GM23338 (cell line): ENCODE measurements at regions not wholly inside any gene's neighbourhood (a gene's known extent, or its start where the extent isn't known, plus 50 kb on each side); places are given as distances from the start of the nearest gene placed in this dataset.

Experiments
- ATAC-seq: fragments of 200-7000 bp; cut with Tn5 transposase; 3 replicates; pipeline ENCODE4 v1.9.1; 2020
- DNase-seq: peaks from one replicate; pipeline ENCODE4 v3.0.0-alpha.2; 2015; ENCODE audit warnings: low spot score
- H2AFZ ChIP-seq: fragments of 200-600 bp; sonication (generic); 2 replicates; pipeline ENCODE4 v1.8.0; 2016; ENCODE audit warnings: antibody characterized with exemption, mild to moderate bottlenecking, moderate library complexity
- H3F3A ChIP-seq: fragments of 200-600 bp; sonication (generic); replicated peaks from 2 replicates; pipeline ENCODE4 v1.8.0; 2017; ENCODE audit warnings: antibody characterized with exemption, mixed run types, low read depth
- H3K27ac ChIP-seq: fragments of 200-600 bp; sonication (generic); 2 replicates; pipeline ENCODE4 v1.6.1; 2016; ENCODE audit warnings: low read depth
- H3K27me3 ChIP-seq: fragments of 200-600 bp; sonication (generic); 2 replicates; pipeline ENCODE4 v1.8.0; 2016; ENCODE audit warnings: mild to moderate bottlenecking, mixed run types, moderate library complexity; ENCODE audit not compliant: insufficient read depth
- H3K36me3 ChIP-seq: fragments of 200-600 bp; sonication (generic); 2 replicates; pipeline ENCODE4 v1.8.0; 2016; ENCODE audit warnings: mild to moderate bottlenecking; ENCODE audit not compliant: insufficient read depth
- H3K4me1 ChIP-seq: fragments of 200-600 bp; sonication (generic); 2 replicates; pipeline ENCODE4 v1.8.0; 2016; ENCODE audit warnings: mild to moderate bottlenecking, moderate library complexity; ENCODE audit not compliant: insufficient read depth
- H3K4me2 ChIP-seq: fragments of 200-600 bp; sonication (generic); 2 replicates; pipeline ENCODE4 v1.7.1; 2017; ENCODE audit warnings: mixed run types
- H3K4me3 ChIP-seq: fragments of 200-600 bp; sonication (generic); 2 replicates; pipeline ENCODE4 v1.6.1; 2016; ENCODE audit warnings: mixed run types
- H3K79me2 ChIP-seq: fragments of 200-600 bp; sonication (generic); replicated peaks from 2 replicates; pipeline ENCODE4 v1.8.0; 2017; ENCODE audit warnings: mild to moderate bottlenecking; ENCODE audit not compliant: insufficient read depth
- H3K9me2 ChIP-seq: fragments of 200-600 bp; sonication (generic); 2 replicates; pipeline ENCODE4 v1.8.0; 2017; ENCODE audit not compliant: insufficient read depth
- H4K20me1 ChIP-seq: fragments of 200-600 bp; sonication (generic); replicated peaks from 2 replicates; pipeline ENCODE4 v1.8.0; 2017; ENCODE audit warnings: mild to moderate bottlenecking; ENCODE audit not compliant: insufficient read depth
- H3K27ac Mint-ChIP-seq: 2 replicates; pipeline ENCODE4 v1.8.0; 2020; ENCODE audit warnings: inconsistent platforms, mild to moderate bottlenecking, moderate library complexity, mixed read lengths
- H3K27me3 Mint-ChIP-seq: 3 replicates; pipeline ENCODE4 v1.8.0; 2022; ENCODE audit warnings: low read depth, mild to moderate bottlenecking, moderate library complexity, mixed read lengths, inconsistent platforms; ENCODE audit not compliant: insufficient read depth, poor library complexity
- H3K36me3 Mint-ChIP-seq: 3 replicates; pipeline ENCODE4 v1.8.0; 2021; ENCODE audit warnings: low read depth, mild to moderate bottlenecking, inconsistent platforms, moderate library complexity, mixed read lengths
- H3K4me1 Mint-ChIP-seq: 3 replicates; pipeline ENCODE4 v1.8.0; 2020; ENCODE audit warnings: mild to moderate bottlenecking, inconsistent platforms, mixed read lengths
- H3K4me3 Mint-ChIP-seq: 3 replicates; pipeline ENCODE4 v1.8.0; 2021; ENCODE audit warnings: moderate library complexity, mild to moderate bottlenecking, inconsistent platforms, mixed read lengths
- H3K9me3 Mint-ChIP-seq: 3 replicates; pipeline ENCODE4 v1.8.0; 2020; ENCODE audit warnings: moderate library complexity, mild to moderate bottlenecking, inconsistent platforms, mixed read lengths
- CREB1 ChIP-seq: fragments of 250-450 bp; sonication (Bioruptor Pico); IDR thresholded peaks from 2 replicates; pipeline ENCODE4 v1.5.0; 2020; ENCODE audit warnings: low read depth, mild to moderate bottlenecking, moderate library complexity
- CTCF ChIP-seq, 2 experiments: fragments of 200-600 bp in 1 of 2; sonication (generic) in 1 of 2; conservative IDR thresholded peaks; 2 replicates each; pipeline versions ENCODE4 v1.5.1 to v1.6.1; 2016 to 2017; ENCODE audit warnings: antibody characterized with exemption in 2 of 2, low read depth in 2 of 2, mild to moderate bottlenecking in 2 of 2, moderate library complexity in 1 of 2
- EZH2 ChIP-seq: fragments of 200-600 bp; sonication (generic); IDR thresholded peaks from one replicate; pipeline ENCODE4 v1.8.0; 2017; ENCODE audit warnings: antibody characterized with exemption, mild to moderate bottlenecking, low read depth; ENCODE audit not compliant: unreplicated experiment
- EZH2phosphoT487 ChIP-seq: fragments of 200-600 bp; sonication (generic); IDR thresholded peaks from one replicate; pipeline ENCODE4 v1.8.1; 2018; ENCODE audit warnings: antibody characterized with exemption; ENCODE audit not compliant: unreplicated experiment
- JUNB ChIP-seq: IDR thresholded peaks from one replicate; pipeline ENCODE4 v1.6.1; 2016; ENCODE audit warnings: antibody characterized with exemption; ENCODE audit not compliant: unreplicated experiment
- NANOG ChIP-seq: IDR thresholded peaks from 2 replicates; pipeline ENCODE4 v1.6.1; 2016; ENCODE audit warnings: antibody characterized with exemption, borderline replicate concordance
- POLR2AphosphoS5 ChIP-seq: IDR thresholded peaks from 2 replicates; pipeline ENCODE4 v1.6.1; 2016; ENCODE audit warnings: antibody characterized with exemption, low read depth
- REST ChIP-seq: IDR thresholded peaks from one replicate; pipeline ENCODE4 v1.6.1; 2018; ENCODE audit warnings: antibody characterized with exemption; ENCODE audit not compliant: unreplicated experiment
- STAT1 ChIP-seq: IDR thresholded peaks from one replicate; pipeline ENCODE4 v1.6.1; 2016; ENCODE audit warnings: antibody characterized with exemption; ENCODE audit not compliant: unreplicated experiment
- ZNF114 ChIP-seq: fragments of 250-450 bp; sonication (Bioruptor Pico); IDR thresholded peaks from 2 replicates; pipeline ENCODE4 v1.5.0; 2020; ENCODE audit warnings: mild to moderate bottlenecking, moderate library complexity
- ZNF331 ChIP-seq: fragments of 250-450 bp; sonication (Bioruptor Pico); IDR thresholded peaks from 2 replicates; pipeline ENCODE4 v1.5.0; 2020; ENCODE audit warnings: low read depth, mild to moderate bottlenecking, moderate library complexity

- Histone ChIP-seq H3F3A (no peaks in the 10 kb centered on the region), H2AFZ (no peak overlapping the region), H3K27me3 (no peaks in the 10 kb centered on the region), H3K4me3 (no peak overlapping the region), H4K20me1 (no peaks in the 10 kb centered on the region), H3K9me2 (peaks cover 12% of the 10 kb centered on the region), H3K27ac (no peak overlapping the region), H3K79me2 (no peaks in the 10 kb centered on the region), H3K36me3 (no peaks in the 10 kb centered on the region), H3K4me1 (peaks cover 13% of the 10 kb centered on the region), H3K4me2 (no peak overlapping the region)
- Mint-ChIP-seq H3K27me3 (no peaks in the 10 kb centered on the region), H3K4me1 (peaks cover 18% of the 10 kb centered on the region), H3K36me3 (peaks cover 10% of the 10 kb centered on the region; the same call in 1 of the 3 replicates), H3K4me3 (no peak overlapping the region), H3K27ac (no peak overlapping the region), H3K9me3 (peaks cover 8% of the 10 kb centered on the region; the same call in 2 of the 3 replicates)
- TF ChIP-seq REST: no peak
- no peak for TF ChIP-seq ZNF114 (CRISPR knock-in tag)
- no peak for TF ChIP-seq ZNF331 (CRISPR knock-in tag)
- no peak for TF ChIP-seq POLR2AphosphoS5
- TF ChIP-seq CREB1: no peak
- TF ChIP-seq JUNB: no peak
- no peak for TF ChIP-seq NANOG
- no peak for TF ChIP-seq CTCF (conservative IDR thresholded peaks at IDR 0.05; ENCODE audit: low read depth in 2 of 2)
- DNase-seq (peak; percentile 6), ATAC-seq (peak; percentile 82)
Measured at GRCh38 chr4:65918872-65919271, 248.6 kb upstream of the EPHA5 start.

GRCh38 chr4:65918212-65918611, 247.9 kb upstream of the EPHA5 start:
- no peaks in the 10 kb centered on the region for H3K27me3 Mint-ChIP-seq
- no peak for TF ChIP-seq EZH2
- TF ChIP-seq ZNF331 (CRISPR knock-in tag): no peak
- no peak for TF ChIP-seq REST
- no peak for TF ChIP-seq STAT1
- no peak for TF ChIP-seq ZNF114 (CRISPR knock-in tag)
- no peak for TF ChIP-seq EZH2phosphoT487
- no peak for TF ChIP-seq JUNB

More at GRCh38 chr4:65918212-65918611, 247.9 kb upstream of the EPHA5 start:
- Mint-ChIP-seq H3K27ac (no peak overlapping the region), H3K4me1 (peaks cover 15% of the 10 kb centered on the region), H3K36me3 (peaks cover 10% of the 10 kb centered on the region; the same call in 1 of the 3 replicates), H3K9me3 (peaks cover 8% of the 10 kb centered on the region; the same call in 2 of the 3 replicates), H3K4me3 (no peak overlapping the region)
- Histone ChIP-seq H3K4me2 (no peak overlapping the region), H4K20me1 (no peaks in the 10 kb centered on the region), H2AFZ (no peak overlapping the region), H3K36me3 (no peaks in the 10 kb centered on the region), H3K4me3 (no peak overlapping the region), H3K27ac (no peak overlapping the region), H3K9me2 (peaks cover 12% of the 10 kb centered on the region), H3K4me1 (peaks cover 8% of the 10 kb centered on the region), H3K27me3 (no peaks in the 10 kb centered on the region), H3K79me2 (no peaks in the 10 kb centered on the region), H3F3A (no peaks in the 10 kb centered on the region)
- DNase-seq (no peak), ATAC-seq (peak; percentile 70)
